NCI-H2227 (cell line): ENCODE measurements at regions not wholly inside any gene's neighbourhood (a gene's known extent, or its start where the extent isn't known, plus 50 kb on each side); places are given as distances from the start of the nearest gene placed in this dataset.
A peak's percentile ranks its signal among the peaks of the same experiment; 100 is the strongest.

ENCODE experiments used
- DNase-seq: peaks from one replicate; lab custom pipeline; 2025; ENCODE audit not compliant: unreplicated experiment; lab: John Stamatoyannopoulos, UW

- no peak for DNase-seq
Measured at GRCh38 chr13:111862836-111863815, 203.8 kb upstream of the SOX1 start.

- no peak for DNase-seq
Measured at GRCh38 chr13:111864566-111864965, 202.4 kb upstream of the SOX1 start.

GRCh38 chr13:111865046-111865445 lies 201.9 kb upstream of the SOX1 start:
- DNase-seq: no peak

DNA sequence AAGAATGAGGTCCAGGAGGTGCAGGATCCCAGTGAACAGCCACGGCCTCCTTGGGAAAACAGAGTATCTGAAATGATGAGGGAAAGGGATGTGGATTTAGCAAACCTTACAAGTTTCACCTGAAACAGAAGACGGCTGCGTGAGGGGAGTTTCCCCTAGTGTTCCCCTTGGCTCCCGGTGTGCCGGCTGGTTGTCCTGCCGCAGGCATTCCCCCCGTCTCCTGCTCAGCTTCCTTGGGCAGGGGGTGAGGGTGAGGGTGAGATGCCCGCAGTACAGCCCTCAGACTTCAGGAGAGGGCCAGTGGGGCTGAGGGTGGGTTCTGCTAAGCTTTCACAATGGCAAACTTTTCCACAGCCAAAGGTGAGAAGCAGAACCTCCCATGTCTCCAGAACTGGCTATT lies 201.1 kb upstream of the SOX1 start:
- DNase-seq: no peak

DNA sequence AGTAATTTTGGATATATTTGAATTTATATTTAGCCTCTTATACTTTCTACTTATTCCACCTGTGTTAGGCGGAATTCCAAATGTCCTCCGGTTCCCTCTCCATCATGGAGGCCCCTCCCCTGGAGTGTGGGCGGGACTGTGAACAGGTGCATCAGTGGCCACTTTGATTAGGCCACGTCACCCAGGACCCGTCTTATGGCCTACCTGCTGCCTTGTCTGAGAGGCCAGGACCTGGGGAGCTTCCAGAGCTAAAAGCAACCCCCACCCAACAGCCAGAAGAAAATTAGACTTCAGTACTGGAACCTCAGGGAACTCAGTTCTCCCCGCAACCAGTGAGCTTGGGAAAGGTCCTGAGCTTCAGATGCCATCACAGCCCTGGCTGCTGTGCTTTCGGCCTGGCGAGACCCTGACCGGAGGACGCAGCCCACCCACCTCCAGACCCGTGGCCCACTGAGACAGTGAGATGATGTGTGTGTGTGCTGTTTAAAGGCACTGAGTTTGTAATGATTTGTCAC lies 200.2 kb upstream of the SOX1 start:
- no peak for DNase-seq

DNA sequence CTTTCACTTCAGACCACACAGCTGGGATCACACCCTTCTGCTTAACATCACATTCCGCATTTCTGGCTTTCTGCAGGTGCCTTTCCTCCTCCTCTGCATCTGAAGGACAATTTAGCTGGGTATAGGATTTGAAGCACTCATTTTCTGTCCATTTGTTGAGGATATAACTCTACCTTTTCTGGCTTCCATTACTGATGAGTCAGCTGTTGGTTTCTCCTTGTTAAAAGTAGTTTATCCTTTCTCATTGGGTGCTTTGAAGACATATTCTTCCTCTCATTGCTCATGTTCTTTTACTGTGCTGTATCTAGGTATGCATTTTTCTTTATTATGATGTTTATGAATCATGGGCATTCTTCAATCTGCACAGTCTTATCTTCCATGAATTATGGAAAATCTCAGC lies 199.3 kb upstream of the SOX1 start:
- no peak for DNase-seq

- DNase-seq: no peak
Measured at GRCh38 chr13:111868716-111869115, 198.2 kb upstream of the SOX1 start.

GRCh38 chr13:111872475-111873150 lies 194.3 kb upstream of the SOX1 start:
- no peak for DNase-seq

DNA sequence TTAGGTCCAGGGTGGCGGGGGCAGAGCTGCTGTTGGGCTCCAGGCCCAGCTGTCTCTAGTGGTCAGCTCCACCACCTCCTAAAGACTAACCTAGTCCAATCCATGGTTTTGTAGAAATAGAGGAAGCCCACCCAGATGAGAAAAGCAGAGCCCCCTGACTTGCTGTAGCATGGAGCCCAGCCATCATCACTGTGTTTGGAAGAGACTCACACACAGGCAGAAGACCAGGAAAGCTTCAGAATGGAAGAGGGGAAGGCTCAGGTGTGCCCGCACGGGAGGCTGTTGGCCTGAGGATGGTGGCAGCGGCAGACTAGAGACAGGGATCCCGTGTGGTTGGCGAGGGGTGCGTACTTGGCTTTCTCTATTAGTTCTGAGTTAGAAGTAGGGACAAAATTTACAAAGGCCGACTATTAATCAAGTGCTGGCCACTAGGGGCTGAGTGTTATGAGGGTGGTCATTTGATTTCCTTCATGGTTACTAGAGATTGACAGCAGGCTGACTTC lies 193.2 kb upstream of the SOX1 start:
- DNase-seq: no peak

DNA sequence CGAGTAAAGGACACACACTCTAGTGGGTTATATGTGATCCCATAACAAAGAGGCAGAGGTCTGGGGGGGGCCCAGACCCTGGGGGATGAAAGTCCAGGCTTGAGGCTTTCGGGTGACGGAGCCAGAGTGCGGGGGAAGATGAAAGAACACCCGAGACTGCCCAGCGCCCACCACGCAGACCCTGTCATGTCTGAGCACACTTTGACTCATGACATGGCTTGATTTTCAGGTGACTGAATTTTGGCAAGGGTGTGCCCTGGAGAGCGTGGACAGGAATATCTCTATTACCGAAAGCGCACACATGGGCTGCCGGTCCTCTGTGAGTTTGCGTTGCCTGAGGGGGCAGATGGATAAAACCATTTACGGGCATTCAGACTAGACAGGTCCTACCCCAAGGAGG lies 192.0 kb upstream of the SOX1 start:
- DNase-seq: no peak

DNA sequence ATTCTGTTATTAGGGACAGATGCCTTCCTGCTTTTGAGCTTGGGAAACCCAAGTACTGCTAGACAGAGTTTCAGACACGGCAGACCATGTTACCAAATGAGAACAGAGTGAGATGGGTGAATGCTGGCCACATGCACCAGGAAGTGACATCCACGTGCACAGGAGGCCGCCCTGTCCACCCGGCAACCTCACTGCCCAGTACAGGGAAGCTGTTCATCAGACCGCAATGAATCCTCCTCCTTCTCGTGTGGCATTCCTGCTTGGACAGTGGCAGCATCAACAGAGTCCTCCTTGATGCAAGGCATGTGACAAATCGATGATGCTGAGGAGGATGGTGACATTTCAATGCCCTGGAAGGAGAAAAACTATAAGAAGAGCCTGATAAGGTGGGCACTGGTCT lies 191.0 kb upstream of the SOX1 start:
- no peak for DNase-seq

DNA sequence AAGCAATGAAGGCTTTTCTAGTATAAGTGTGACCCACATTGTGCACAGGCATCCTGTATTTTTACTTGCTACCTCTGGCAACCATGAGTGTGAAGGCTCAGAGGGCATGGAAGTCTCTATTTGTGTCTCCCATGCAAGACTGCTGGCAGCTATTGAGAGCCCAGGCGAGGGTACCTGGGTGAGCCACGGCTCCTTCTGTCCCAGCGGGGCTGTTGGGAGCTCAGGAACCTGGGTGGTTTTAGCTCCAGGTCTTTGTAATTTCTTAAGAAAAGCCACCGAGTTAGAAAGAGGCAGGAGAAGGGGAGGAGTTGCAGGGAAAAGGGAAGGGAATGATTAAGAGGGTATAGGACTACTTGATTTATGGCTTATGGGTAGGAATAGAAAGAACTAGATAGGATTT lies 190.4 kb upstream of the SOX1 start:
- DNase-seq: no peak

DNA sequence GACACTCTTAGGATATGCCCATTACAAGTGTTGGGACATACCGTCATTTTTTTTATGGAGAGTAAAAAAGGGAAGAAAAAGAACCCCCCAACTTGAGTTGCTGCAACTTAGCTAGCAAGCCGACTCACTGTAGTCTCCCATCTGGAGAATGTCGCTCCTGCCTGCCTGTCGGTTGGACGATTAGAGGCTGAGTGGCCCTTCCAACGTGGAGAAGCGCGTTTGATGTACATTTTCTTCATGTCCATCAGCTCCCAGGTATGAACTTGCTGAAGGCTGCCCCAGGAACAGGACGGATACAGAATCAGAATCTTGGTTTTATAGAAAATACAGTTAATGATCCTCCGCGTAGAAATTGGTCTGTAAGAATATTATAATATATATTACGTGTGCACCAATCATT lies 189.0 kb upstream of the SOX1 start:
- no peak for DNase-seq

DNA sequence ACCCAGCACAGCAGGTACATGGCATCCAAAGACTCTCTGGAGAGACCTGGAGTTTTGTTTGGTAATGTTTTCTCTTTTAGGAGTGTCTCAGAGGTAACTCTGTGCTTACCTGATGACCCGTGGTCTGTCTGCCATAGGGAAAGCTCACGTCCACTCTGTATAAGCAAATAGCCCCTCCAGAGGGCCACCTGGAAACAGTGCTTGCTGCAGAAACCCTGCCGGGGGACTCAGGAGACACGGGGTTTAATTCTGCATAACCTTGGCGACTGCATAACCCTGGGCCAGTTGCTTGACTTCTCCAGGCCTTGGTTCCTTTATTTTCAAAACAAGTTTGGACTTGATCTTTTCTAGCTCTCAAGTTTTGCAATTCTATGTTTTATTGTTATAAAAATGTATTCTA lies 187.2 kb upstream of the SOX1 start:
- no peak for DNase-seq

DNA sequence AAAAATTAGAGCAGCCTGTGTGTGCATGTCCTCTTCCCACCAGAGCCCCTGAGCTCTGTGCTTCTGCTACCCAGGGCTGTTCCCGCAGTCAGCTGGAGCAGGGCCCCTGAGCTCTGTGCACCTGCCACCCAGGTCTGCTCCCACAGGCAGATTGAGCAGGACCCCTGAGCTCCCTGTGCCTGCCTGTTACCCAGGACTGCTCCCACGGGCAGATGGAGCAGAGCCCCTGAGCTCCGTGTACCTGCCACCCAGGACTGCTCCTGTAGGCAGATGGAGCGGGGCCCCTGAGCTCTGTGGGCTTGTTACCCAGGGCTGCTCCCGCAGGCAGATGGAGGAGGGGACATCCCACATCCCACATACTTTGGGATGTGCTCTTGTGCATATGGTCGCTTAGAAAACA lies 186.8 kb upstream of the SOX1 start:
- no peak for DNase-seq

- DNase-seq: no peak
Measured at GRCh38 chr13:111881700-111882099, 185.2 kb upstream of the SOX1 start.

DNA sequence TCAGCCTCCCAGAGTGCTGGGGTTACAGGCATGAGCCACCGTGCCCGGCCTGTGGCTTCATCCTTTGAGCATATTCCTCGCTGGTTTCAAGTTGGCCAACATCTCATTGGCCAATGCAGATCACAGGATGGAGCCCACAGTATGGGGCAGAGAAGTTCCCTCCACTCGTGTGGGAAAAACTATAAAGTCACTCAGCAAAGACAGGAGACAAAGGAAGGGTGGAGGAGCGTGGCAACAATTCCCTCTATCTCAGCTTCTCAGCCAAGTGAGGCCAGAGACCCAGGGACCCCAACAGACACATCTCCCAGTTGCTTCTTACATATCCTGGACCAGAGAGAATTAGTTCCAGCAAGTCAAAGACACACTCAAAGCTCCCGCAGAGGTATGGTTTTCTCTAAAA lies 184.6 kb upstream of the SOX1 start:
- no peak for DNase-seq

GRCh38 chr13:111883571-111884343 lies 183.2 kb upstream of the SOX1 start:
- no peak for DNase-seq

DNA sequence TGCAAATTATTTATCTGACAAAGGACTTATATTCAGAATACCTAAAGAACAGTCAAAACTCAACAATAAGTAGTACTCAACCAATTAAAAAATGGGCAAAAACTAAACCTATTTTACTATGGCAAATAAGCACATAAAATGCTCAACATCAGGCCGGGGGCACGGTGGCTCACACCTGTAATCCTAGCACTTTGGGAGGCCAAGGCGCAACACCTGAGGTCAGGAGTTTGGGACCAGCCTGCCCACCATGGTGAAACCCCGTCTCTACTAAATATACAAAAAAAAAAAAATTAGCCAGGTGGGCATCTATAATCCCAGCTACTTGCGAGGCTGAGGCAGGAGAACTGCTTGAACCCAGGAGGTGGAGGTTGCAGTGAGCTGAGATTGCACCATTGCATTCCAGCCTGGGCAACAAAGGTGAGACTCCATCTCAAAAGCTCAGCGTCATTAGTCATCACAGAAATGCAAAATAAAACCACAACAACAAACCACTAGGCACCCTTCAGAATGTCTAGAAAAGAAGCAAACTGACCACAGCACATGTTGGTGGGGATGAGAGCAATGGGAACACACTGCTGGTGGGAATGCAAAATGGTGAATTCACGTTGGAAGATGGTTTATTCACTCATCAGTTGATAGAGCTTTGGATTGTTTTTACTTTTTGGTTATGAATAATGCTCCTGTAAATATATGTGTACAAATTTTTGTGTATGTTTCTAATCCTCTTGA lies 180.6 kb upstream of the SOX1 start:
- DNase-seq: no peak

DNA sequence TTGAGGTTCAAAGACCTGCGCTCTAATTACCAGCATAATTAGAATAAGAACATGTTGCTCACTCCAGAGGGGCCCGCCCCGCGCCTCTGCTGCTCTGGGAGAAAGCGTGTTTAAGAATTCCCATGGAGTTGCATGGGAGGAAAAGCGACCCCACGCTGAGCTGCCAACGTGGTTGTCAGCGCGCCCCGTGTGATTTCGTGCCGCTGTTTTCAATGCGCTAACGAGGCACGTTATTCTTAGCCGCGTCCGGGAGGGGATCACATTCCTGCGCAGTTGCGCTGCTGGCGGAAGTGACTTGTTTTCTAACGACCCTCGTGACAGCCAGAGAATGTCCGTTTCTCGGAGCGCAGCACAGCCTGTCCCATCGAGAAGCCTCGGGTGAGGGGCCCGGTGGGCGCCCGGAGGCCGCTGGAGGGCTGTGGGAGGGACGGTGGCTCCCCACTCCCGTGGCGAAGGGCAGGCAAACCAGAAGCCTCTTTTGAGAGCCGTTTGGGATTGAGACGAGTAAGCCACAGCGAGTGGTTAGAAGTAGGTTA lies 173.8 kb upstream of the SOX1 start:
- peak; percentile 11 for DNase-seq
